GM12878 (cell line): ENCODE measurements at regions not wholly inside any gene's neighbourhood (a gene's known extent, or its start where the extent isn't known, plus 50 kb on each side); places are given as distances from the start of the nearest gene placed in this dataset.

Experiments used
- ATAC-seq: fragments of 200-7000 bp; cut with Tn5 transposase; 3 replicates; pipeline ENCODE4 v1.9.1; 2020; ENCODE audit warnings: mild to moderate bottlenecking, moderate library complexity
- BruUV-seq: library from RNA; stranded (reverse); fragments of 400-500 nt; replicated peaks from 2 replicates; lab custom pipeline; 2021; lab: Mats Ljungman, UMichigan
- CTCF ChIA-PET: fragments of 300-600 bp; sonication (Branson Sonifier 250); formaldehyde crosslinking; extraction: SDS; loops from one replicate; lab custom pipeline; 2021; ENCODE audit warnings: inconsistent platforms; lab: Yijun Ruan, JAX
- POLR2A ChIA-PET: fragments of 350-600 bp; formaldehyde crosslinking; extraction: SDS; loops from one replicate; lab custom pipeline; 2021; ENCODE audit warnings: inconsistent platforms; lab: Charles Lee
- RAD21 ChIA-PET: fragments of 300-600 bp; sonication (Branson Sonifier 250); formaldehyde crosslinking; loops from one replicate; lab custom pipeline; 2023; ENCODE audit warnings: antibody characterized with exemption; ENCODE audit not compliant: unreplicated experiment; lab: Charles Lee
- SMC1A ChIA-PET: fragments of 300-600 bp; sonication (Branson Sonifier 250); formaldehyde crosslinking; loops from one replicate; lab custom pipeline; 2023; ENCODE audit not compliant: unreplicated experiment, uncharacterized antibody; lab: Charles Lee
- DNase-seq: peaks from one replicate; pipeline ENCODE4 v3.0.0-alpha.2; 2011; ENCODE audit warnings: low read depth, low spot score
- FAIRE-seq: peaks from 3 replicates; lab custom pipeline; 2011; peaks lifted over from hg19 to GRCh38; lab: Jason Lieb, UNC
- H2AFZ ChIP-seq: 2 replicates; pipeline ENCODE4 v1.6.0; 2011; ENCODE audit warnings: low read depth, low read length, control low read depth; ENCODE audit not compliant: control insufficient read depth
- H3K27ac ChIP-seq: 2 replicates; pipeline ENCODE4 v1.5.1; 2011; ENCODE audit warnings: control low read depth; ENCODE audit not compliant: control insufficient read depth, insufficient read depth
- H3K27me3 ChIP-seq, 2 experiments: replicated peaks in 1 of 2; 2 replicates each; pipeline versions ENCODE4 v1.6.0 to v1.6.1; 2011; ENCODE audit warnings: low read length in 1 of 2; ENCODE audit not compliant: control insufficient read depth in 2 of 2, insufficient read depth in 2 of 2
- H3K36me3 ChIP-seq, 2 experiments: 2 replicates each; pipeline ENCODE4 v1.5.1; 2011; ENCODE audit warnings: low read length in 1 of 2; ENCODE audit not compliant: control insufficient read depth in 2 of 2, insufficient read depth in 2 of 2
- H3K4me1 ChIP-seq: 2 replicates; pipeline ENCODE4 v1.6.1; 2011; ENCODE audit warnings: mild to moderate bottlenecking, low read length, moderate library complexity, mixed read lengths; ENCODE audit not compliant: control insufficient read depth, insufficient read depth
- H3K4me2 ChIP-seq: 2 replicates; pipeline ENCODE4 v1.6.0; 2011; ENCODE audit warnings: control low read depth; ENCODE audit not compliant: control insufficient read depth, insufficient read depth
- H3K4me3 ChIP-seq: fragments of 200-600 bp; sonication (generic); 2 replicates; pipeline ENCODE4 v1.5.1; 2016
- H3K79me2 ChIP-seq: 2 replicates; pipeline ENCODE4 v1.6.0; 2011; ENCODE audit warnings: low read length; ENCODE audit not compliant: control insufficient read depth, insufficient read depth
- H3K9ac ChIP-seq: 2 replicates; pipeline ENCODE4 v1.8.0; 2011; ENCODE audit warnings: low read length, control low read depth, mixed read lengths; ENCODE audit not compliant: control insufficient read depth, insufficient read depth
- H3K9me3 ChIP-seq: replicated peaks from 3 replicates; pipeline ENCODE4 v1.5.1; 2011; ENCODE audit warnings: mild to moderate bottlenecking, low read length; ENCODE audit not compliant: control insufficient read depth, insufficient read depth
- H4K20me1 ChIP-seq: 2 replicates; pipeline ENCODE4 v1.6.0; 2011; ENCODE audit not compliant: control insufficient read depth, insufficient read depth
- E4F1 ChIP-seq: fragments of 450-650 bp; IDR thresholded peaks from 2 replicates; pipeline ENCODE4 v1.6.1; 2018; ENCODE audit warnings: borderline replicate concordance, mild to moderate bottlenecking; ENCODE audit not compliant: partially characterized antibody
- PBX3 ChIP-seq: IDR thresholded peaks from 2 replicates; pipeline ENCODE4 v1.6.1; 2011; ENCODE audit warnings: mild to moderate bottlenecking, low read depth, low read length, moderate library complexity; ENCODE audit not compliant: insufficient replicate concordance
- PKNOX1 ChIP-seq: fragments of 450-650 bp; IDR thresholded peaks from 2 replicates; pipeline ENCODE4 v1.6.1; 2016; ENCODE audit warnings: mild to moderate bottlenecking
- RAD51 ChIP-seq: fragments of 450-650 bp; IDR thresholded peaks from 2 replicates; pipeline ENCODE4 v1.6.1; 2016; ENCODE audit warnings: moderate library complexity, mild to moderate bottlenecking, inconsistent platforms
- USF1 ChIP-seq: IDR thresholded peaks from 2 replicates; pipeline ENCODE4 v1.6.1; 2011; ENCODE audit warnings: borderline replicate concordance, low read depth, mild to moderate bottlenecking, moderate library complexity, mixed read lengths, low read length; ENCODE audit not compliant: insufficient read depth; ENCODE audit errors: extremely low read length
- WGBS: methylation state at CpG from one replicate; pipeline ENCODE4 v1.1.6; 2016; ENCODE audit warnings: low lambda C conversion rate; ENCODE audit not compliant: insufficient replicate concordance, insufficient coverage; ENCODE audit errors: missing lambda C conversion rate; 5-methylcytosine and 5-hydroxymethylcytosine counted together
- in situ Hi-C: fragments of 300-500 bp; cut with MboI; formaldehyde crosslinking; loops from 9 replicates; pipeline ENCODE4 v1.14.3; 2018; ENCODE audit warnings: mixed read lengths
- intact Hi-C: fragments of 100-400 bp; cut with micrococcal nuclease; formaldehyde crosslinking; loops from one replicate; pipeline ENCODE4 v1.14.2; 2022; ENCODE audit not compliant: unreplicated experiment

- RAD21 ChIA-PET = interaction anchor here (0.9 to 4.8 kb wide), 3 partner anchors 256 to 501 kb away, joined by 3 to 110 read pairs (median 4); no protein-coding TSS in a partner anchor
- H3K36me3 ChIP-seq = no peaks in the 10 kb centered on the region
- no peak for TF ChIP-seq E4F1
- no peak for TF ChIP-seq PBX3
- no peak for TF ChIP-seq USF1
- no peak for TF ChIP-seq PKNOX1
- TF ChIP-seq RAD51 = no peak
- TF ChIP-seq, all 136 proteins: peak for 0
- intact Hi-C loops (no loop called here), in situ Hi-C loops (loop anchor here (5.0 kb wide), 2 partner anchors 393 to 503 kb away; partner anchors contain the start of gene CLDN11)
- ChIA-PET SMC1A (interaction anchor here (0.7 to 7.7 kb wide), 5 partner anchors 204 to 407 kb away, joined by 3 to 114 read pairs (median 3); partner anchors contain the start of gene CLDN11), CTCF (interaction anchor here (0.7 to 7.7 kb wide), 14 partner anchors 10 to 795 kb away, joined by 3 to 264 read pairs (median 4); partner anchors contain the start of gene CLDN11), POLR2A (no interaction called here)
- no peak overlapping the region for H3K9ac ChIP-seq
- ATAC-seq = no peak
- H3K4me3 ChIP-seq = no peak overlapping the region
- no peak overlapping the region for H3K4me2 ChIP-seq
- WGBS = 0% methylated on average over 1 of the region's 1 CpG
- no peaks in the 10 kb centered on the region for H3K4me1 ChIP-seq
- DNase-seq = no peak
- H2AFZ ChIP-seq = no peak overlapping the region
- no peak for FAIRE-seq
- no peak overlapping the region for H3K27ac ChIP-seq
- no TSS peak for BruUV-seq
- H4K20me1 ChIP-seq = no peaks in the 10 kb centered on the region
- H3K79me2 ChIP-seq = no peaks in the 10 kb centered on the region
- H3K27me3 ChIP-seq = no peaks in the 10 kb centered on the region; a peak in 1 of 4 replicates
- H3K9me3 ChIP-seq = no peaks in the 10 kb centered on the region
Observed at GRCh38 chr3:170809975-170810357, 60.0 kb downstream of the RPL22L1 start.
